Activated CD8-positive, alpha-beta memory T cell treated with anti-CD3 and anti-CD28 coated beads for 36 hours (primary cell): ENCODE measurements at regions not wholly inside any gene's neighbourhood (a gene's known extent, or its start where the extent isn't known, plus 50 kb on each side); places are given as distances from the start of the nearest gene placed in this dataset.

Experiments
- CTCF ChIA-PET: fragments of 350-600 bp; sonication (Branson Sonifier 250); formaldehyde crosslinking; loops from one replicate; lab custom pipeline; 2021; ENCODE audit warnings: antibody characterized with exemption; lab: Charles Lee
- POLR2A ChIA-PET: fragments of 350-600 bp; sonication (Branson Sonifier 250); formaldehyde crosslinking; loops from one replicate; lab custom pipeline; 2021; ENCODE audit warnings: antibody characterized with exemption; lab: Charles Lee

GRCh38 chr9:7910426-7911020, 110.9 kb upstream of the DMAC1 start:
- ChIA-PET CTCF (no interaction called here), POLR2A (no interaction called here)

- CTCF ChIA-PET, result no interaction called here
- POLR2A ChIA-PET, result no interaction called here
These were observed 110.0 kb upstream of the DMAC1 start for GRCh38 chr9:7909537-7909936.

GRCh38 chr9:7907551-7908337, 108.2 kb upstream of the DMAC1 start:
- ChIA-PET CTCF (no interaction called here), POLR2A (no interaction called here)

GRCh38 chr9:7906783-7907550, 107.4 kb upstream of the DMAC1 start:
- CTCF ChIA-PET, result interaction anchor here (0.6 kb wide), 1 partner anchor 854 kb away, joined by 4 read pairs; no protein-coding TSS in a partner anchor
- POLR2A ChIA-PET, result no interaction called here

GRCh38 chr9:7901621-7902020, 102.0 kb upstream of the DMAC1 start:
- ChIA-PET POLR2A (no interaction called here), CTCF (no interaction called here)

- ChIA-PET POLR2A (no interaction called here), CTCF (no interaction called here)
These were observed 101.0 kb upstream of the DMAC1 start for GRCh38 chr9:7900541-7900940.

DNA sequence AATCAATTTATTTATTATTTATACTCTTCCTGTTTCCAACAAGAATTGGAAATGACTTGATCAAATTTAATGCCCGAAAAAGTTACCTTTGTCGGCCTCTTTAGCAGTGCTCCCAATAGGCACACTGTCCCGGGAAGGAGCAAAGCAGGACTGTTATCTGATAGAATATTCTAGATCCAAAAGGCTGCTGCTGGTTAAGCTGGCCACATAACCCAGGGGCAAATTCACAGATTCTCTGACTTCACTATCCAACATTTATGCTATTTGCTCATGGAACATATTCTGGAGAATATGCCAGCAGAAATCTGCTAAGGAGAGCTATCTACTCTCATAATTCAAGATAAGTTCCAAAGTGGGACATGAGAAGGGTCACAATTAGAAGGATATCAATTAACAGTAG, 100.2 kb upstream of the DMAC1 start:
- CTCF ChIA-PET, result no interaction called here
- POLR2A ChIA-PET, result no interaction called here

GRCh38 chr9:7894231-7894630, 94.7 kb upstream of the DMAC1 start:
- CTCF ChIA-PET, result no interaction called here

GRCh38 chr9:7892975-7893374, 93.4 kb upstream of the DMAC1 start:
- ChIA-PET POLR2A (no interaction called here), CTCF (no interaction called here)

More at GRCh38 chr9:7894231-7894630, 94.7 kb upstream of the DMAC1 start:
- POLR2A ChIA-PET, result no interaction called here

- ChIA-PET POLR2A (no interaction called here), CTCF (no interaction called here)
These were observed 80.1 kb upstream of the DMAC1 start for GRCh38 chr9:7879551-7880245.

GRCh38 chr9:7871977-7872730, 72.6 kb upstream of the DMAC1 start:
- ChIA-PET POLR2A (no interaction called here), CTCF (no interaction called here)

DNA sequence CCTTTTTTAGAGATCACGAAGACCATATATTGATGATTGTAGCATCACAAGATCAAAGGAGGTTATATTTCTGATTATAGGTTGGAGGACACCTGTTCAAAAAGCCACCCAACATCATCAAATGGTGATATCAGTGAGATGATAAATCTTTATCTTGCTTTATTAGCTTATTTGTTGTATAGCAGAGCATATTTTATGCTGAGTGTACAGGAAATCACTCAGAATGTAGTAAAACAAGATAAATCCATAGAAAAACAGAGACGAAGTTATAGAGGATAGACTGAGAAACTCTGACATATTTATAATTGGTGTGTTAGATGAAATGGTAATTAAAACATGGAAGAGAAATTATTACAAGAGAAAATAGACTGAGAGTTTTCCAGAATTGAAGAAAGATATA, 69.8 kb upstream of the DMAC1 start:
- CTCF ChIA-PET, result no interaction called here
- POLR2A ChIA-PET, result no interaction called here

DNA sequence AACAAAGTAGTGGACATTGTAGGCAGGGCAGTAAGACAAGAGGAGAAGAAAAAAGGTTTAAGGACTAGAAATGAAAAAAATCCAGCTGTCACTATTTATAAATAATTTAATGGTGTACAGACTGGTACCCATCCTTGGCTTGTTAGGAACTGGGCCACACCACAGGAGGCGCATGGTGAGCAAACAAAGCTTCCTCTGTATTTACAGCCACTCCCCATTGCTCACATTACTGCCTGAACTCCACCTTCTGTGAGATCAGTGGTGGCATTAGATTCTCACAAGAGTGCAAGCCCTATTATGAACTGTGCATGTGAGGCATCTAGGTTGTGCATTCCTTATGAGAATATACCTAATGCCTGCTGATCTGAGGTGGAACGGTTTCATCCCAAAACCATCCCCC, 62.6 kb upstream of the DMAC1 start:
- ChIA-PET POLR2A (no interaction called here), CTCF (no interaction called here)

DNA sequence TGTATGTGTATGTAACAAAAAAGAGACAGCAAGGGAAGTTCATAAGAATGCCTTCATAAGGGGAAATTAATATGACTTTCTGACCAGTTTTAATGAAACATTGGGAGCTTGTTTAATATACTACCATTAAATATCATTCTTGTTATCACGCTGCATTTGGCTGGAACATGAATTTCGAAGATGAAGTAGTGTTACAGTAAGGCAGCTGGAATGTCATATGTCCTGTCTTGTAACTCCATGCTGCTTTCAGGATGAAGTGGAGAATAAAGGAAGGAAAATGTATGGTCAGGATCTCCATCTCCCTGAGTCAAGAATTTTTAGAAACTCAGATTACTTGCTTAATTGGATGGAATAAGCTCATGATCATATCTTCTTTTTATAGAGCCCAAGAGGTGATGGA, 61.5 kb upstream of the DMAC1 start:
- ChIA-PET CTCF (no interaction called here), POLR2A (no interaction called here)

DNA sequence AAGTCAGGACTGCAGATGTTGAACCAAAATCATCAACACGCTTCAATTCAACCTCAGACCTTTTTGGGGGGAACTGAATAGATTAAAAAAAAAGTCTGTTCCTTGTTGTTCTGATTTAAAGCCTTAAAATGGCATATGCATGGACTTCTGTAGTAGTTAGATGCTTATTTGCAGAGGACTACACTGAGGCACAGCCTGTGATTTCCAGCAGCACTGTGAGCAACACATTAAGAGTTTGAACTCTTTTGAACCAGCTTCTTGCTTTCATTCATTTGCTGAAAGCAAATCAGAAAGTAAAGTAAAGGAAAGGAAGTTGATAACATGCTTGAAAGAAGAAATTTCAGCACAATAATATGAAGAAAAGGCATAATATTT, 60.7 kb upstream of the DMAC1 start:
- ChIA-PET POLR2A (no interaction called here), CTCF (no interaction called here)

DNA sequence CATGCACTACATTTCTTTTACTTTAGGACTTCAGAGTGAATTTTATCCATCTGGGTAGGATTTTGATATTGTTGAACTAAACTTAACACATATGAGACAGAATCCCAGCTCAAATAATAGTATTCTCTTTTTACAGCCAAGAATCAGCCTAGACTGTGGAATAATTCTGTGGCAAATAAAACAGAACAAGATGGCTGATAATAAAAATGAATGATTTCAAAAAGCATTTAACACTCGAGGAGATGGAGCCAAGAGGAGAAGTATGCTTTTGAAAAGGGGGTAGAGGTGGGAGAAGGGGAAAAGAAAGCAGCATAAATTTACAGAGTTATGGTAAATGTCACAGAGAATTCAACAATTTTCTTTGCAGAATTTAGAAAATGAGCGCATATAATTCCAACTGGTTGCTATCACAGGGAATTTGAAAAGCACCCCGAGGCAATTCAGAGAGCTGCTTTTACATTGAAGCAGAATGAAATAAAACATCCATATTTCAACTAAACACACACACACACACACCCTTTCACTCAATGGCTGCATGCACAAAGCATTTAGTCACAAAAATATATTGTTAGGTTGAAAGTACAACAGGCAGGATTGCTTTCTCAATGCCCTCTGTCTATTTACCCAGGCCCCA, 60.2 kb upstream of the DMAC1 start:
- POLR2A ChIA-PET, result no interaction called here
- CTCF ChIA-PET, result no interaction called here

- ChIA-PET CTCF (no interaction called here), POLR2A (no interaction called here)
These were observed 58.6 kb upstream of the DMAC1 start for GRCh38 chr9:7858166-7858565.

- POLR2A ChIA-PET, result no interaction called here
- CTCF ChIA-PET, result no interaction called here
These were observed 55.2 kb upstream of the DMAC1 start for GRCh38 chr9:7854763-7855162.
